ENCODE measurements at regions not wholly inside any gene's neighbourhood (a gene's known extent, or its start where the extent isn't known, plus 50 kb on each side); places are given as distances from the start of the nearest gene placed in this dataset.
"Not testable (repeated sequence)": the region's sequence is repeated elsewhere in the genome, so short reads cannot be mapped to it uniquely, and the experiment has no call there.

- Histone ChIP-seq H3K36me3 (ENCODE audit: control insufficient read depth, insufficient read depth, low read length) (no peaks in the 10 kb centered on the region), H3K9me3 (ENCODE audit: control insufficient read depth, insufficient read depth, low read length) (no peaks in the 10 kb centered on the region), H3K9ac (ENCODE audit: low read depth, low read length) (no peak overlapping the region), H3K4me3 (ENCODE audit: low read depth, low read length) (no peak overlapping the region), H3K27me3 (ENCODE audit: control insufficient read depth, insufficient read depth, low read length) (no peaks in the 10 kb centered on the region), H3K4me1 (ENCODE audit: control insufficient read depth, insufficient read depth, low read length) (no peaks in the 10 kb centered on the region)
Measured at GRCh38 chr2:187640926-187641510, 86.8 kb upstream of the TFPI start.

GRCh38 chr2:187642498-187642897 is 88.3 kb upstream of the TFPI start:
- H3K36me3 ChIP-seq (ENCODE audit: control insufficient read depth, insufficient read depth, low read length): no peaks in the 10 kb centered on the region
- H3K4me1 ChIP-seq (ENCODE audit: control insufficient read depth, insufficient read depth, low read length): no peaks in the 10 kb centered on the region

DNA sequence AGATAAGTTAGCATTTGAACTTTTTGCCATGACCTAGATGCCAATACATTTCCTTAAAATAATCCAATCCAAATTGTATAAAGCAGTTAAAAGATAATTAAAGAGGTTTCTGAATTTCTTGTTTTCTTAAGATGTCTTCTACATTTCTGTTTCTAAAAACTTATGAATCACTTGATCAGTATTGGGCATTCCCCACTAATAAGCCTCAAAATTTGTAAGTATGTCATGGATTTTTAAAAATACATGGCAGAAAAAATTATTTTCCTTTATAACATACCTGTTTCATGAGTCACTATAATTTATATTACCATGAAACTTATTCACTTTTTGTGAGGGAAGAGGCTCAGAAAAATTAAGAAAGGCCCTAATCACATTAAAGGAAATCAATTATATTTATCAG is 90.3 kb upstream of the TFPI start:
- no peaks in the 10 kb centered on the region for H3K36me3 ChIP-seq (ENCODE audit: control insufficient read depth, insufficient read depth, low read length)

More at GRCh38 chr2:187642498-187642897, 88.3 kb upstream of the TFPI start:
- Histone ChIP-seq H3K27me3 (ENCODE audit: control insufficient read depth, insufficient read depth, low read length) (no peaks in the 10 kb centered on the region), H3K9me3 (ENCODE audit: control insufficient read depth, insufficient read depth, low read length) (no peaks in the 10 kb centered on the region), H3K9ac (ENCODE audit: low read depth, low read length) (no peak overlapping the region), H3K4me3 (ENCODE audit: low read depth, low read length) (no peak overlapping the region)

DNA sequence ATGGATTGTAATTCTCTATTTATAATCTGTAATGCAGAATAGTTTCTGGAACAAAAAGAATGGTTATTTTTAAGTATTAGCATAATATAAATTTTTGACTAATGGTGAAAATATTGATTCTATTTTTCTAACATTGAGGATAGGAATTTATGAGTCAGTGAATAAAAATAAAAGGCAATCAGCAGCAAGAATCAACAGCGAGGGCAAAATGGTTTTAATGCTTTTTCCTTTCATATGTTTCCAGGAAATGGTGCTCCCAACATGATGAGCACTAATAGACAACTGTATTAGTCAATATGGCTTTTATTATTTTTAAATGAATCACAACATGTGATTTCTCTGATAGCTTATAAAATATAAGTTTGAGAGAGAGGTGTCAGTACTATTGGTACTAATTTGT is 90.7 kb upstream of the TFPI start:
- Histone ChIP-seq H3K9me3 (ENCODE audit: control insufficient read depth, insufficient read depth, low read length) (no peaks in the 10 kb centered on the region), H3K4me3 (ENCODE audit: low read depth, low read length) (no peak overlapping the region), H3K9ac (ENCODE audit: low read depth, low read length) (no peak overlapping the region), H3K36me3 (ENCODE audit: control insufficient read depth, insufficient read depth, low read length) (no peaks in the 10 kb centered on the region), H3K27me3 (ENCODE audit: control insufficient read depth, insufficient read depth, low read length) (no peaks in the 10 kb centered on the region), H3K4me1 (ENCODE audit: control insufficient read depth, insufficient read depth, low read length) (no peaks in the 10 kb centered on the region)

More for the DNA sequence above, 90.3 kb upstream of the TFPI start:
- Histone ChIP-seq H3K4me1 (ENCODE audit: control insufficient read depth, insufficient read depth, low read length) (no peaks in the 10 kb centered on the region), H3K9me3 (ENCODE audit: control insufficient read depth, insufficient read depth, low read length) (no peaks in the 10 kb centered on the region), H3K9ac (ENCODE audit: low read depth, low read length) (no peak overlapping the region), H3K4me3 (ENCODE audit: low read depth, low read length) (no peak overlapping the region), H3K27me3 (ENCODE audit: control insufficient read depth, insufficient read depth, low read length) (no peaks in the 10 kb centered on the region)

GRCh38 chr2:187646556-187646955 is 92.3 kb upstream of the TFPI start:
- H3K36me3 ChIP-seq (ENCODE audit: control insufficient read depth, insufficient read depth, low read length): no peaks in the 10 kb centered on the region
- H3K4me1 ChIP-seq (ENCODE audit: control insufficient read depth, insufficient read depth, low read length): no peaks in the 10 kb centered on the region
- H3K9ac ChIP-seq (ENCODE audit: low read depth, low read length): no peak overlapping the region
- no peaks in the 10 kb centered on the region for H3K9me3 ChIP-seq (ENCODE audit: control insufficient read depth, insufficient read depth, low read length)
- H3K27me3 ChIP-seq (ENCODE audit: control insufficient read depth, insufficient read depth, low read length): no peaks in the 10 kb centered on the region
- no peak overlapping the region for H3K4me3 ChIP-seq (ENCODE audit: low read depth, low read length)

- Histone ChIP-seq H3K4me3 (ENCODE audit: low read depth, low read length) (peak overlapping the region; percentile 49), H3K36me3 (ENCODE audit: control insufficient read depth, insufficient read depth, low read length) (no peaks in the 10 kb centered on the region), H3K9ac (ENCODE audit: low read depth, low read length) (no peak overlapping the region), H3K27me3 (ENCODE audit: control insufficient read depth, insufficient read depth, low read length) (no peaks in the 10 kb centered on the region), H3K9me3 (ENCODE audit: control insufficient read depth, insufficient read depth, low read length) (no peaks in the 10 kb centered on the region), H3K4me1 (ENCODE audit: control insufficient read depth, insufficient read depth, low read length) (peaks cover 16% of the 10 kb centered on the region)
Measured at GRCh38 chr2:187654535-187654934, 100.3 kb upstream of the TFPI start.

DNA sequence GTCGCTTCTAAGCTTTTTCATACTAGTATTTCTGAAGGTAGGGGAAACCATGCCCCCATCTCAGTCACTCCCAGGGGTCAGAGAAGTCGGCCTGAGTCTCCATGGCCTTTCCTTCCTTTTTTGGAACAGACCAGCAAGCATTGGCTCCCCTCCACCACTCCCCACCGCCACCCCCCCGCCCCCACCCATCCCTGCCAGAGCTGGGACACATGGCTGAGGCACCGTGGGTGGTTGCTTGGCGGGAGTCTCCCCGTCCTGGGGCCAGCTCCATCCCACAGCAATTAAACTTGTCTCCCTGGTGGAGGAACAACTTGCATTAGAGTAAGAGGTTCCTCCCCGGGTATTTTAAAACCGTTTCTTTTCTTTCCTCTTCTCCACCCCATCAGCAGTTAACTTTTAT is 100.8 kb upstream of the TFPI start:
- no peaks in the 10 kb centered on the region for H3K36me3 ChIP-seq (ENCODE audit: control insufficient read depth, insufficient read depth, low read length)
- H3K4me1 ChIP-seq (ENCODE audit: control insufficient read depth, insufficient read depth, low read length): peaks cover 16% of the 10 kb centered on the region
- H3K4me3 ChIP-seq (ENCODE audit: low read depth, low read length): peak overlapping the region; percentile 49
- no peaks in the 10 kb centered on the region for H3K27me3 ChIP-seq (ENCODE audit: control insufficient read depth, insufficient read depth, low read length)
- no peaks in the 10 kb centered on the region for H3K9me3 ChIP-seq (ENCODE audit: control insufficient read depth, insufficient read depth, low read length)
- H3K9ac ChIP-seq (ENCODE audit: low read depth, low read length): no peak overlapping the region

GRCh38 chr2:187656123-187656522 is 101.9 kb upstream of the TFPI start:
- peaks cover 16% of the 10 kb centered on the region for H3K4me1 ChIP-seq (ENCODE audit: control insufficient read depth, insufficient read depth, low read length)
- H3K4me3 ChIP-seq (ENCODE audit: low read depth, low read length): no peak overlapping the region
- H3K27me3 ChIP-seq (ENCODE audit: control insufficient read depth, insufficient read depth, low read length): no peaks in the 10 kb centered on the region
- peak overlapping the region; percentile 9 for H3K9ac ChIP-seq (ENCODE audit: low read depth, low read length)
- no peaks in the 10 kb centered on the region for H3K36me3 ChIP-seq (ENCODE audit: control insufficient read depth, insufficient read depth, low read length)
- no peaks in the 10 kb centered on the region for H3K9me3 ChIP-seq (ENCODE audit: control insufficient read depth, insufficient read depth, low read length)

- H3K4me3 ChIP-seq (ENCODE audit: low read depth, low read length): no peak overlapping the region
- no peaks in the 10 kb centered on the region for H3K9me3 ChIP-seq (ENCODE audit: control insufficient read depth, insufficient read depth, low read length)
- H3K4me1 ChIP-seq (ENCODE audit: control insufficient read depth, insufficient read depth, low read length): peaks cover 16% of the 10 kb centered on the region
- H3K9ac ChIP-seq (ENCODE audit: low read depth, low read length): no peak overlapping the region
- H3K36me3 ChIP-seq (ENCODE audit: control insufficient read depth, insufficient read depth, low read length): peaks cover 17% of the 10 kb centered on the region
- H3K27me3 ChIP-seq (ENCODE audit: control insufficient read depth, insufficient read depth, low read length): no peaks in the 10 kb centered on the region
Measured at GRCh38 chr2:187658952-187659525, 104.8 kb upstream of the TFPI start.

GRCh38 chr2:187676050-187676449 is 121.8 kb upstream of the TFPI start:
- H3K4me3 ChIP-seq (ENCODE audit: low read depth, low read length); H3K27me3 ChIP-seq (ENCODE audit: control insufficient read depth, insufficient read depth, low read length); H3K9me3 ChIP-seq (ENCODE audit: control insufficient read depth, insufficient read depth, low read length); H3K9ac ChIP-seq (ENCODE audit: low read depth, low read length); H3K36me3 ChIP-seq (ENCODE audit: control insufficient read depth, insufficient read depth, low read length): not testable (repeated sequence)
- H3K4me1 ChIP-seq (ENCODE audit: control insufficient read depth, insufficient read depth, low read length): peaks cover 25% of the 10 kb centered on the region

DNA sequence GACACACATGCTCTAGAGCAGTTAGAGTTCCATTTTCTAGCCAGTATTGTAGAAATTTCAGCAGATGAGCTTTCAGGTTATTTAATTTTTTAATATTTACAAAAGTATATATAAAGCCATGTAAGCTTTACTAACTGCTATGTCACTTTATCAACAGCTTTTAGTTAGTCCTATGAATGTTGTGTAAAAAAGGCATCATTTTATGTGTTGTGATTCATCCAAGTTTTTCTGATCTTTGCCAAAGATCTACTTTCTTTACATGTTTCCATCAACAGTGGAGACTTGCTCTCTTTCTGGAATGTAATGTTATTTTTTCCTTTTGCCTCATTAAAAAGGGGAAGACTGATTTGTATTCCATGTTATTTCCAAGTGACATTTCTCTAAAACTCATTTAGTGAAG is 125.2 kb upstream of the TFPI start:
- H3K9ac ChIP-seq (ENCODE audit: low read depth, low read length): no peak overlapping the region
- no peaks in the 10 kb centered on the region for H3K27me3 ChIP-seq (ENCODE audit: control insufficient read depth, insufficient read depth, low read length)
- peaks cover 41% of the 10 kb centered on the region for H3K4me1 ChIP-seq (ENCODE audit: control insufficient read depth, insufficient read depth, low read length)
- no peaks in the 10 kb centered on the region for H3K36me3 ChIP-seq (ENCODE audit: control insufficient read depth, insufficient read depth, low read length)
- no peaks in the 10 kb centered on the region for H3K9me3 ChIP-seq (ENCODE audit: control insufficient read depth, insufficient read depth, low read length)
- no peak overlapping the region for H3K4me3 ChIP-seq (ENCODE audit: low read depth, low read length)

DNA sequence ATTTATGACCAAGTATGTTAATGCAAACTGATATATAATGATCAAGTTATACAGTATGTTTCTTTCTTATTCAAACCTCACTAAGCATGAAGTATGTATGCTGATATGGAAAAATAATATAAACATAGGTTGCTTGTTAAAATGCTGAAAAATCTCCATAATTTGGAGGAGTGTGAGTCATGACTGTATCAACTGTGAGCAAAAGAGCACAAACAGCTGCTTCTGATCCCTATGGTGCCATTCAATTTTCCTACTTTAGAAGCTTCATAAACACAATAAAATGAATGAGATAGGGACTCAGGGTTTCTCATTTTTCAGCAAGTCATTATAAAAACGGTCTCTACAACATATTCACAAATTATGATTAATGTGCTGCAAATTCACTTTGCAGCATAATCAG is 129.9 kb upstream of the TFPI start:
- no peak overlapping the region for H3K9ac ChIP-seq (ENCODE audit: low read depth, low read length)
- no peaks in the 10 kb centered on the region for H3K9me3 ChIP-seq (ENCODE audit: control insufficient read depth, insufficient read depth, low read length)
- no peaks in the 10 kb centered on the region for H3K27me3 ChIP-seq (ENCODE audit: control insufficient read depth, insufficient read depth, low read length)
- peaks cover 26% of the 10 kb centered on the region for H3K4me1 ChIP-seq (ENCODE audit: control insufficient read depth, insufficient read depth, low read length)
- H3K4me3 ChIP-seq (ENCODE audit: low read depth, low read length): no peak overlapping the region
- no peaks in the 10 kb centered on the region for H3K36me3 ChIP-seq (ENCODE audit: control insufficient read depth, insufficient read depth, low read length)
